Kidney (tissue), 13 donors: ENCODE measurements at regions not wholly inside any gene's neighbourhood (a gene's known extent, or its start where the extent isn't known, plus 50 kb on each side); places are given as distances from the start of the nearest gene placed in this dataset.

Experiments
- DNase-seq, 5 donors: peaks; one replicate each; pipeline ENCODE4 v3.0.0-alpha.2; 2013 to 2020
- FAIRE-seq: peaks from 2 replicates; lab custom pipeline; 2012; peaks lifted over from hg19 to GRCh38; lab: Jason Lieb, UNC
- H3K27ac ChIP-seq, 2 donors: one replicate each; pipeline ENCODE4 v1.7.0; 2013; ENCODE audit warnings: low read depth in 2 of 2, low read length in 2 of 2, inconsistent platforms in 1 of 2
- H3K27me3 ChIP-seq: one replicate; pipeline ENCODE4 v1.7.1; 2013; ENCODE audit warnings: low read length, inconsistent platforms; ENCODE audit not compliant: control insufficient read depth, insufficient read depth
- H3K36me3 ChIP-seq, 3 donors: one replicate each; pipeline versions ENCODE4 v1.7.0 to v1.7.1; 2013; ENCODE audit warnings: low read length in 3 of 3, control low read depth in 1 of 3, inconsistent platforms in 1 of 3; ENCODE audit not compliant: insufficient read depth in 3 of 3, control insufficient read depth in 2 of 3
- H3K4me1 ChIP-seq, 3 donors: one replicate each; pipeline versions ENCODE4 v1.7.0 to v1.7.1; 2013; ENCODE audit warnings: low read length in 3 of 3, inconsistent platforms in 1 of 3, low read depth in 1 of 3; ENCODE audit not compliant: control insufficient read depth in 2 of 3, insufficient read depth in 2 of 3
- H3K4me3 ChIP-seq, 3 donors: one replicate each; pipeline versions ENCODE4 v1.7.0 to v1.8.1; 2013; ENCODE audit warnings: low read length in 3 of 3, control low read depth in 1 of 3, inconsistent platforms in 1 of 3
- H3K9ac ChIP-seq, 3 donors: one replicate each; pipeline versions ENCODE4 v1.7.0 to v1.7.1; 2013; ENCODE audit warnings: low read length in 3 of 3, control low read depth in 1 of 3, inconsistent platforms in 1 of 3
- H3K9me3 ChIP-seq, 3 donors: one replicate each; pipeline versions ENCODE4 v1.7.0 to v1.7.1; 2013; ENCODE audit warnings: low read length in 3 of 3, control low read depth in 1 of 3, inconsistent platforms in 1 of 3; ENCODE audit not compliant: control insufficient read depth in 2 of 3, insufficient read depth in 1 of 3
- CTCF ChIP-seq: IDR thresholded peaks from 3 replicates; pipeline ENCODE4 v1.5.1; 2012; ENCODE audit warnings: mild to moderate bottlenecking, moderate library complexity, borderline replicate concordance; ENCODE audit not compliant: insufficient read depth; ENCODE audit errors: extremely low read depth
- intact Hi-C: fragments of 100-400 bp; cut with DNase I; formaldehyde crosslinking; loops from one replicate; pipeline ENCODE4 v1.11.1; 2022
- donor health status: control.
- donor health status: control.
- donor health status: control.
- donor health status: control.
- donor health status: control.
- donor health status: DM: yes; HTN: yes; CAD: no.
- donor health status: Normal renal cell carcinoma (clear cell type).

- H3K9ac ChIP-seq, result no peak overlapping the region
- H3K27ac ChIP-seq, result no peak overlapping the region
- no peak for TF ChIP-seq CTCF
- no peak overlapping the region for H3K4me3 ChIP-seq
- H3K9me3 ChIP-seq, result no peaks in the 10 kb centered on the region
- no peaks in the 10 kb centered on the region for H3K4me1 ChIP-seq
- intact Hi-C loops, result no loop called here
- H3K27me3 ChIP-seq, result no peaks in the 10 kb centered on the region
- no peak for FAIRE-seq
- DNase-seq, result no peak
- H3K36me3 ChIP-seq, result no peaks in the 10 kb centered on the region
Measured at GRCh38 chr11:110785398-110785797, 73.2 kb upstream of the ARHGAP20 start.

GRCh38 chr11:110782616-110783015, 70.4 kb upstream of the ARHGAP20 start:
- no peak for FAIRE-seq

GRCh38 chr11:110779108-110779507, 66.9 kb upstream of the ARHGAP20 start:
- no peak overlapping the region for H3K4me3 ChIP-seq
- no peak overlapping the region for H3K27ac ChIP-seq
- no peaks in the 10 kb centered on the region for H3K27me3 ChIP-seq
- H3K9ac ChIP-seq, result no peak overlapping the region
- H3K36me3 ChIP-seq, result no peaks in the 10 kb centered on the region
- H3K4me1 ChIP-seq, result no peaks in the 10 kb centered on the region
- intact Hi-C loops, result no loop called here
- H3K9me3 ChIP-seq, result peaks cover 0 to 5% (median 0%) of the 10 kb centered on the region in 3 donors
- FAIRE-seq, result no peak
- DNase-seq, result no peak
- no peak for TF ChIP-seq CTCF

More at GRCh38 chr11:110782616-110783015, 70.4 kb upstream of the ARHGAP20 start:
- Histone ChIP-seq H3K27me3 (no peaks in the 10 kb centered on the region), H3K36me3 (no peaks in the 10 kb centered on the region), H3K9me3 (peaks cover 0 to 5% (median 0%) of the 10 kb centered on the region in 3 donors), H3K27ac (no peak overlapping the region), H3K4me1 (no peaks in the 10 kb centered on the region), H3K4me3 (no peak overlapping the region), H3K9ac (no peak overlapping the region)
- no peak for DNase-seq
- intact Hi-C loops, result no loop called here
- TF ChIP-seq CTCF, result no peak

GRCh38 chr11:110778343-110778742, 66.1 kb upstream of the ARHGAP20 start:
- intact Hi-C loops, result no loop called here
- Histone ChIP-seq H3K4me3 (no peak overlapping the region), H3K27me3 (no peaks in the 10 kb centered on the region), H3K4me1 (no peaks in the 10 kb centered on the region), H3K9me3 (peaks cover 0 to 5% (median 0%) of the 10 kb centered on the region in 3 donors), H3K36me3 (no peaks in the 10 kb centered on the region), H3K9ac (no peak overlapping the region), H3K27ac (no peak overlapping the region)
- DNase-seq (no peak), FAIRE-seq (no peak)
- TF ChIP-seq CTCF, result no peak
